HG02588 (cell line): ENCODE measurements at regions not wholly inside any gene's neighbourhood (a gene's known extent, or its start where the extent isn't known, plus 50 kb on each side); places are given as distances from the start of the nearest gene placed in this dataset.
"Not testable (repeated sequence)": the region's sequence is repeated elsewhere in the genome, so short reads cannot be mapped to it uniquely, and the experiment has no call there.

ENCODE experiments used
- ATAC-seq: cut with Tn5 transposase; IDR thresholded peaks from one replicate; pipeline ENCODE4 v1.9.1; 2021; ENCODE audit warnings: mild to moderate bottlenecking, moderate library complexity; ENCODE audit not compliant: unreplicated experiment

- no peak for ATAC-seq
Observed at GRCh38 chr13:21910546-21910945, 239.7 kb downstream of the FGF9 start.

DNA sequence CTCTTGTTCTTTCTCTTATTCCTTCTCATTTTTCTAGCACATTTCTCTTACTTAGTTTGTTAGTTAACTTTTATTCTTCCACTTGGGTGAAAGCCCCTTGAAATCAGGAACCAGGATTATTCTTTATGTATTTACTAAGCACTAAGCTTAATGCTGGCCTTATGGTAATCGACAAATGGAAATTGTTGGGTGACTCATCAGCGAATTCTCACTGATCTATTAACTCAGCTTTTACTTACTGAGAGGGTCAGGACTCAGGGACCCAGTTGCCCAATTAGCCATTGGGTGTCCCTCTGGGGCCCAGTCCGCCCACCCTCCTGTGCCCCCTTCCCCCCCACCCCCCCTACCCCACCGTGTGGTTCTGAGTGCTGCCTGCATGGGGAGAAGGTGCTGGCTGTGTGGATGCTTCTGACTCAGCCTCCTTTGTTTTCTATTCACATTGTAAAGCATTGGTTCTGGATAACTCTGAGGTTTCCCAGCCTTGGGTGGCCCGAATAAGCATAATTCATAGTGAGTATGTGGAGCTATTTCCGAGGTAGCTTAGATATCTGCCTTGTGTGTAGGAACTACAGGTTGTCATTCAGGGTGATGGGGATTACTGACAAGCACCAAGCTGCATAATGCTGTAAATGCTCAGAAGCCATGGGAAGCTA is 240.9 kb downstream of the FGF9 start:
- no peak for ATAC-seq

GRCh38 chr13:21913010-21913409 is 242.1 kb downstream of the FGF9 start:
- no peak for ATAC-seq

GRCh38 chr13:21917086-21918015 is 246.5 kb downstream of the FGF9 start:
- no peak for ATAC-seq

DNA sequence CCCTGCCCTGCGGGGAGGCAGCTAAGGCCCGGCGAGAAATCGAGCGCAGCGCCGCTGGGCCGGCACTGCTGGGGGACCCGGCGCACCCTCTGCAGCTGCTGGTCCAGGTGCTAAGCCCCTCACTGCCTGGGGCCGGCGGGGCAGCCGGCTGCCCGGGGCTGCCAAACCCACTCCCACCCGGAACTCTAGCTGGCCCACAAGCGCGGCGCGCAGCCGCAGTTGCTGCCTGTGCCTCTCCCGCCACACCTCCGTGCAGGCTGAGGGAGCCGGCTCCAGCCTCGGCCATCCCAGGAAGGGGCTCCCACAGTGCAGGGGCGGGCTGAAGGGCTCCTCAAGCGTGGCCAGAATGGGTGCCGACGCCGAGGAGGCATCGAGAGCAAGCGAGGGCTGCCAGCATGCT is 249.9 kb downstream of the FGF9 start:
- ATAC-seq: not testable (repeated sequence)

DNA sequence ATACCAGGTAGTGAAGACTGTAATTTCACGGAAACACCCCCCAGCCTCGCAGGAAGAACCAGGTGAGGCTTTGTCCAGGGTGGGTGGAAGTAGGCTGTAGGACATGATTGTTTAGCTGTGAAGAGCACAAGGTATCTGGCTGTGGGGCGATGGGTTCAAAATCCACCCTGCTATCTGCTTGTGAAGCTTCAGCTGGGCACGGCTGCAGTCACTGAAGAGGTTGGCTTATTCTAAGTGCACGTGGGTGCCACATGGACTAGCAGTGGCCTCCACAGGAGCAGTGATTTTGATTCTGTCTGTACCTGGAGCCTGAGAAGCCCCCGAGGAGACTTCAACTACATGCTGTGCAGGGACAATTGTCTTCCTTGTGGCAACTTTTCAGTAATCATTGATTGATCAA is 254.1 kb downstream of the FGF9 start:
- no peak for ATAC-seq

DNA sequence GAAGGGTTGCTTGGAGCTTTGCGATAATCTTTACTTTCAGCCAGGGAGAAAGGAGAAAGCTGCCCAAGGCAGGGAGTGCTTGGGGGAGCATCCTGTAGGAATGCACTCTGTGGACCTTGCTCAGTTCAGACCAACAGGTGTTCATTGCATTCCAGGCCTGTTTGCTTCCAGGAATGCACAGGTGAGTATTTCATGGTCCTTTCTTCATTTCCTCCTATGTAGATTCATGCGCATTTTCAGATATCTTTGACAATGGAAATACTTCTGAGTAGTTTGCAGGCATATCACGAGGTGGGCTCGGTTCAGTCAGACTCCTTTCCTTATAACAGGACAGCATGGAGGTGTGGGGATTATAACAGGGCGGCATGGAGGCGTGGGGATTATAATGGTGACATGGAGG is 254.8 kb downstream of the FGF9 start:
- ATAC-seq: no peak

DNA sequence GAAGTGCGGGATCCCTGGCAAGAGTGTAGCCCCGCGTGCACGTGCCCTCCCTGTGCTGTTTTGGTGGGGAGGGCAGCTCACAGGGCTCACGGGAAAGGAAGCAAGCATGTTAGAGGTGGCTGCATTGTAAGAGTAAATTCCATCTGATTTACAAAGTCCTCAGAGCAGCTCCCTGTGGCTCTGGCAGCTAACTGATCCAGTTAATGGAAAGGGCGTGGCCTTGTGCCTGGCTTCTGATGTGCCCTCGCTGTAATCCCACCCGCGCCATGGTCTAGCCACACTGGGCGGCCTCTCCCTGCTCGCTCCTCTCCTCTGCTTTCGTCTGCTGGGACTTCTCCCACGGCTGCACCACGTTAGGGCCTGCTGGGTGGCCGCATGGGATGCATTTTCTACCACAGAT is 258.5 kb downstream of the FGF9 start:
- no peak for ATAC-seq

DNA sequence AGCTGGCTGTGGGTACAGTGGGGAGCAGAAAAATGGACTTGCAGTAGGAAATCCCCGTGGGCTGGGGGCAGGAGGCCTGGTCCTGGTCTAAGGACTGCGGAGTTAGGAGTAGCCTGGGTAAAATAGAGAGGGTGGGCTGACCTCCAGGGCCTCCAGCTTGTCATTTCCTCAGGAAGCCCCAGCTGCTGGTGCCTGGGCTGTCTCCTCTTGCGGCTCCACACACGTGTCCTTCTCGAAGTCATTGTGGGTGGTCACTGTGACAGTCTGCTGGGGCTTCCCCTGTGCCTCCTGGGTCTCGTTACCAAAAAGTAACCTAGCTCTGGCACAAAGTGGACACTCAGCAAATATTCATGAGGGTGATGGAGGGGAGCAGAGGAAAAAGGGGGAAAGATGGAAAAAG is 259.7 kb downstream of the FGF9 start:
- no peak for ATAC-seq

GRCh38 chr13:21932578-21932977 is 261.7 kb downstream of the FGF9 start:
- ATAC-seq: no peak

GRCh38 chr13:21932996-21933395 is 262.1 kb downstream of the FGF9 start:
- ATAC-seq: no peak

DNA sequence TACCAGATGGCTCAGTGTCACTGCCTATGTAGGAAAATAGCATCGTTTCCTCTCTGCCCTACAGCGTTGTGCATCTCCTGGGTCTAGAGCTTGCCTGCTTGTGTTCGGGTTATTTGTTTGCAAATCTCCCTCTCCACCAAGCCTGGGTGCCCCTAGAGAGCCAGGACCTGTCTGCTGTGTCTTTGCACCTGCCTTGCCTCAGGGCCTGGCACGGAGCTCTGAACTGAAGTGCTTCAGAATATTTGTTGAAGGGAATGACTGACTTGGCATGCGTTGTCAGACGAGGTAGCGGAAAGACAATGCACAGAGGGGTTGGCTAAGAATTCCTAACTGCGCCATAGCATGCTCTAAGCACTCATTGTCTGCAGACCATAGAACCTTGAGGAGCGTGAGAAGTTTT is 263.4 kb downstream of the FGF9 start:
- ATAC-seq: no peak

- no peak for ATAC-seq
Observed at GRCh38 chr13:21936674-21937073, 265.8 kb downstream of the FGF9 start.

GRCh38 chr13:21938168-21938567 is 267.3 kb downstream of the FGF9 start:
- ATAC-seq: no peak

- no peak for ATAC-seq
Observed at GRCh38 chr13:21938636-21939035, 267.8 kb downstream of the FGF9 start.

DNA sequence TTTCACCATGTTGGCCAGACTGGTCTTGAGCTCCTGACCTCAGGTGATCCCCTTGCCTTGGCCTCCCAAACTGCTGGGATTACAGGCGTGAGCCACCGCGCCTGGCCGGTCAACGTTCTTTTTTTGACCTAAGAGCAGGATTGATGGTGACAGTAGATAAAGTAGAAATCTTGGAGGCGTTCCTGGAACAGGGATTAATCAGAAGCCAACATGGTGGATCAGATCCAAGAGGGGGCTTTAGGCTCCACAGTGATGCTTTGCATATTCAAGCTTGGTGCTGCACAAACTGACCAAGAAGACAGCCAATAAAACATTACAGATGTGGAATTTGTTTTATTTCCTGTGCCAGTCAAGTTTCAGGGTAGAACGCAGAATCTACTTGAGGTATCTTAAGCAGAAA is 271.2 kb downstream of the FGF9 start:
- ATAC-seq: no peak

DNA sequence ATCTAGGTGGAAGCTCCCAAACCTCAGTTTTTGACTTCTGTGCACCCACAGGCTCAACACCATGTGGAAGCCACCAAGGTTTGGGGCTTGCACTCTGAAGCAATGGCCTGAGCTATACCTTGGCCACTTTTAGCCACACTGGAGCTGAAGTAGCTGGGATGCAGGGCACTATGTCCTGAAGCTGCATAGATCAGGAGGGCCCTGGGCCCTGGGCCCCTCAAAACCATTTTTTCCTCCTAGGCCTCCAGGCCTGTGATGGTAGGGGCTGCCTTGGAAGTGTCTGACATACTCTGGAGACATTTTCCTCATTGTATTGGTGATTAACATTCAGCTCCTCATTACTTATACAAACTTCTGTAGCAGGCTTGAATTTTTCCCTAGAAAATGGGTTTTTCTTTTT is 273.7 kb downstream of the FGF9 start:
- no peak for ATAC-seq

GRCh38 chr13:21945195-21945594 is 274.3 kb downstream of the FGF9 start:
- ATAC-seq: no peak

GRCh38 chr13:21946964-21947363 is 276.1 kb downstream of the FGF9 start:
- no peak for ATAC-seq

DNA sequence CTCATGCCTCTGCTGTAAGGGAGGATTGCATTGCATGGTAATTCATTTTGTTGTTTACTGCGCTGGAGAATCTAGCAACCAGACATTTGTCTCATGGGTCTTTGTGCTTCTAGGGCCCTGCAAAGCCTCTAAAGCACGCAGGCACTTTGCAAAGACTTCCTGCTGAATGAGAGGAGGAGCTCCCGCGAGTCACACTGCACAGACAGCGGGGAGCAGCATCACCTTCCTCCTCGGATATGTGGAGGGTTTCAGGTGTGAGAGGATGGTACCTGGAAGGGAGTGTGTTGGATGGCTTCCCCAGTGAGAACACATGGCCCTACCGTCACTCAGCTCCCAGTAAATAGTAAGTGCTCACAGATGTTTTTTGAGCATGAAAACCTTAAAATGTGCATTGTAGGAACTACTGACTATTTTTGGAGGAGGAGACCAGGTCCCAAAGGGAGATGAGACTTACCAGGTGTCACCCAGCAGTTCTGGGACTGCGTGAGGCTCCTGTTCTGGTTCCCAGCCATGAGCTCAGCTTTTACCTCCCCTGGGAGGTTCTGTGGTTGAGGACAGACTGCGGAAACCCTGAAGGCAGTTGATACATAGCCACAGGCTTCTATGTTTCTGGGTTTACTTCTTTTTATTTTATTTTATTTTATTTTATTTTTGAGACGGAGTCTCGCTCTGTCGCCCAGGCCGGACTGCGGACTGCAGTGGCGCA is 278.0 kb downstream of the FGF9 start:
- peak; percentile 71 for ATAC-seq

DNA sequence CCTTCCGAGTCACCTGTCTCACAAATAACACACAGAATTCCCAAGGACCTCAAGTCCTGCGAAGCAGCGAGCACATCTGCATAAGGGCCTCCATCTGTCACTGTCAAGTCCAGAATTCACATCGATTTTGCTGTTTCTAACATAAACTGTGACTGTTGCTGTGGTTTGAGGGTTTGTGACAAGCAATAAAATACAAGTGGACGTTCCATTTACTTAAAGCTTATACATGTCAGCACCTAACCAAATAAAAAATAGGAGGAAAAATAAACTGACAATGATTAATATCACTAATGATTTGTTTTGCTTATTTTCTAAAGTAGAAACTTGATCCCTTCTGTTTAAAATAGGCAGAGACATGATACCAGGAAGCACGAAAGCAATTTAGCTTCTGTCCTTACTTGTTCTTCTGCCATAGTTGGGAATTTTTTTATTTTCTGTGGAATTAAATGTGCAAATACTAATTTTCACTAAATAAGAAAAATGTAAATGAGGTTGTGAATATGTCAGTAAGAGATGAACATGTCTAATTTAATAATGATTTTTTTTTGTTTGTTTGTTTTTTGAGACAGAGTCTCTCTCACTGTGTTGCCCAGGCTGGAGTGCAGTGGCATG is 279.1 kb downstream of the FGF9 start:
- ATAC-seq: no peak
